Mammary epithelial cell (primary cell): ENCODE measurements at regions not wholly inside any gene's neighbourhood (a gene's known extent, or its start where the extent isn't known, plus 50 kb on each side); places are given as distances from the start of the nearest gene placed in this dataset.

Experiments
- EZH2 ChIP-seq: IDR thresholded peaks from 2 replicates; pipeline ENCODE4 v1.6.1; 2012; ENCODE audit warnings: low read length, inconsistent platforms, borderline replicate concordance
- TF ChIP-seq, protein P1 (sequence below), 2 donors: IDR thresholded peaks in 1 of 2; conservative IDR thresholded peaks in 1 of 2; 2 replicates each; pipeline ENCODE4 v1.5.1; 2011 to 2012; ENCODE audit warnings: inconsistent platforms in 2 of 2, low read length in 2 of 2, mild to moderate bottlenecking in 2 of 2, control low read depth in 1 of 2, low read depth in 1 of 2; ENCODE audit not compliant: insufficient read depth in 1 of 2; ENCODE audit errors: extremely low read depth in 1 of 2

DNA sequence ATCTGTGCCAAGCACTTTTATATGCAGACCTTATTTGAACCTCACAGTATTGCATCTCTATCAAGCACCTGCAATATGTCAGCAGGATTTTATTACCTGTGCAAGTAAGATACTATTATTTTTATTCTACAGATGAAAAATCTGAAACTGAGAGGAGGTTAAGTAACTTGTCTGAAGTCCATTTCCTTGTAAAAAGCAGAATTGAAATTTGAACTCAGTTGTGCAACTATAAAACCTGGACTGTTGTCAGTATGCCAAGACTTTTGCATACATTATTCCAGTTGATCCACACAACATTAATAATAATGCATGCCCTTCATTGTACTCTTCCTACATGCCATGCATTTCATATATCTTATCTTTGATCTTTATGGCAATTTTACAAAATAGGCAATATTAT is 82.2 kb upstream of the BRINP1 start:
- TF ChIP-seq, protein P1, sequence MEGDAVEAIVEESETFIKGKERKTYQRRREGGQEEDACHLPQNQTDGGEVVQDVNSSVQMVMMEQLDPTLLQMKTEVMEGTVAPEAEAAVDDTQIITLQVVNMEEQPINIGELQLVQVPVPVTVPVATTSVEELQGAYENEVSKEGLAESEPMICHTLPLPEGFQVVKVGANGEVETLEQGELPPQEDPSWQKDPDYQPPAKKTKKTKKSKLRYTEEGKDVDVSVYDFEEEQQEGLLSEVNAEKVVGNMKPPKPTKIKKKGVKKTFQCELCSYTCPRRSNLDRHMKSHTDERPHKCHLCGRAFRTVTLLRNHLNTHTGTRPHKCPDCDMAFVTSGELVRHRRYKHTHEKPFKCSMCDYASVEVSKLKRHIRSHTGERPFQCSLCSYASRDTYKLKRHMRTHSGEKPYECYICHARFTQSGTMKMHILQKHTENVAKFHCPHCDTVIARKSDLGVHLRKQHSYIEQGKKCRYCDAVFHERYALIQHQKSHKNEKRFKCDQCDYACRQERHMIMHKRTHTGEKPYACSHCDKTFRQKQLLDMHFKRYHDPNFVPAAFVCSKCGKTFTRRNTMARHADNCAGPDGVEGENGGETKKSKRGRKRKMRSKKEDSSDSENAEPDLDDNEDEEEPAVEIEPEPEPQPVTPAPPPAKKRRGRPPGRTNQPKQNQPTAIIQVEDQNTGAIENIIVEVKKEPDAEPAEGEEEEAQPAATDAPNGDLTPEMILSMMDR (conservative IDR thresholded peaks at IDR 0.05 in 1 of 2, IDR thresholded peaks at IDR 0.05 in 1 of 2; ENCODE audit: extremely low read depth in 1 of 2, insufficient read depth in 1 of 2, low read depth in 1 of 2, low read length in 2 of 2): no peak
- TF ChIP-seq EZH2: no peak
